ENCODE measurements at regions not wholly inside any gene's neighbourhood (a gene's known extent, or its start where the extent isn't known, plus 50 kb on each side); places are given as distances from the start of the nearest gene placed in this dataset.

- H3K4me3 Mint-ChIP-seq, result no peak overlapping the region
- H3K27me3 Mint-ChIP-seq (ENCODE audit: low read depth), result no peaks in the 10 kb centered on the region
- TF ChIP-seq CTCF (conservative IDR thresholded peaks at IDR 0.05), result no peak
- DNase-seq (ENCODE audit: low read depth, low spot score), result no peak
- H3K9me3 Mint-ChIP-seq, result peaks cover 15% of the 10 kb centered on the region
- H3K36me3 Mint-ChIP-seq (ENCODE audit: low read depth), result peaks cover 14% of the 10 kb centered on the region
- H3K27ac Mint-ChIP-seq (ENCODE audit: unreplicated experiment), result no peak overlapping the region
- no peaks in the 10 kb centered on the region for H3K4me1 Mint-ChIP-seq
Measured at GRCh38 chr1:82728206-82728605, 927.5 kb downstream of the ADGRL2 start.

DNA sequence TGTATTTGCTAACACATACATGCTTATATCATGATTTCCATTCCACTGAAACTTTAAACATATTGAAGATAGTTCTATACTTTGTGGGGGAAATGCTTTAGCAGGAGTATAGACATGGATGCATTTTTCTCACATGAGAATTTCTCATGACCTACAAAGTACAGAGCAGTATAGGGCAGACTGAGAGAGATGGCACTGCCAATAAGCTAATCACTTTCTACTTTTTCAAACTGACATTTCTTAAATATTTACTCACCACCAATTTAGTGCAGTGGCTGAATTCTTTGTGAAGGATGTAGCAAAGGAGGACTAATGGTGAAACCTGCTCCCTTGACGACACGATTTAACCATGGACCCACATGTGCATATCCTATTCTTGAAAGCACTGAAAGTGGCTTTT lies 923.5 kb downstream of the ADGRL2 start:
- Mint-ChIP-seq H3K36me3 (ENCODE audit: low read depth) (peaks cover 2% of the 10 kb centered on the region), H3K27me3 (ENCODE audit: low read depth) (no peaks in the 10 kb centered on the region), H3K27ac (ENCODE audit: unreplicated experiment) (no peak overlapping the region), H3K9me3 (peaks cover 12% of the 10 kb centered on the region), H3K4me3 (no peak overlapping the region), H3K4me1 (no peaks in the 10 kb centered on the region)
- DNase-seq (ENCODE audit: low read depth, low spot score), result no peak
- no peak for TF ChIP-seq CTCF (conservative IDR thresholded peaks at IDR 0.05)

- H3K4me3 Mint-ChIP-seq, result no peak overlapping the region
- no peak for DNase-seq (ENCODE audit: low read depth, low spot score)
- peaks cover 12% of the 10 kb centered on the region for H3K9me3 Mint-ChIP-seq
- peaks cover 2% of the 10 kb centered on the region for H3K36me3 Mint-ChIP-seq (ENCODE audit: low read depth)
- no peaks in the 10 kb centered on the region for H3K27me3 Mint-ChIP-seq (ENCODE audit: low read depth)
- TF ChIP-seq CTCF (conservative IDR thresholded peaks at IDR 0.05), result no peak
- no peaks in the 10 kb centered on the region for H3K4me1 Mint-ChIP-seq
- H3K27ac Mint-ChIP-seq (ENCODE audit: unreplicated experiment), result no peak overlapping the region
Measured at GRCh38 chr1:82722608-82723007, 921.9 kb downstream of the ADGRL2 start.

DNA sequence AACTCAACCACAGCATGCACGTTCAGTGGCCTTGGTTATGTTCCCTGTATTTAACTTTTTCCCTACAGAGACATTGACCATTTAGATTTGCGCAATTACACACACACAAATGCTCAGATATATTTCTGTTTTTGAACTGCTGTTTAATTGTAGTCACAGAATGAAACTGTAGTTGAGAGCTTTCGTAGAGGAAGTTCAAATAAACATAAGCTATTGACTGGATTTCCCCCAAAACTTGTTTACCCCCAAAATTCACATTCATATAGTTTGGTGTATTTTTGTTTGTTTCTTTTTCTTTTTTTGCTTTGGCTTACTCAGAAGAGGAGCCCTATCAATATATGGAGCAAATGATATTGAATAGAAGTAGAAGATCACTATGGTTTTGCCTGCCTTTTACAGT lies 921.0 kb downstream of the ADGRL2 start:
- no peak for TF ChIP-seq CTCF (conservative IDR thresholded peaks at IDR 0.05)
- no peak for DNase-seq (ENCODE audit: low read depth, low spot score)
- Mint-ChIP-seq H3K4me1 (no peaks in the 10 kb centered on the region), H3K27ac (ENCODE audit: unreplicated experiment) (no peak overlapping the region), H3K9me3 (peaks cover 12% of the 10 kb centered on the region), H3K27me3 (ENCODE audit: low read depth) (no peaks in the 10 kb centered on the region), H3K36me3 (ENCODE audit: low read depth) (peaks cover 2% of the 10 kb centered on the region), H3K4me3 (no peak overlapping the region)

DNA sequence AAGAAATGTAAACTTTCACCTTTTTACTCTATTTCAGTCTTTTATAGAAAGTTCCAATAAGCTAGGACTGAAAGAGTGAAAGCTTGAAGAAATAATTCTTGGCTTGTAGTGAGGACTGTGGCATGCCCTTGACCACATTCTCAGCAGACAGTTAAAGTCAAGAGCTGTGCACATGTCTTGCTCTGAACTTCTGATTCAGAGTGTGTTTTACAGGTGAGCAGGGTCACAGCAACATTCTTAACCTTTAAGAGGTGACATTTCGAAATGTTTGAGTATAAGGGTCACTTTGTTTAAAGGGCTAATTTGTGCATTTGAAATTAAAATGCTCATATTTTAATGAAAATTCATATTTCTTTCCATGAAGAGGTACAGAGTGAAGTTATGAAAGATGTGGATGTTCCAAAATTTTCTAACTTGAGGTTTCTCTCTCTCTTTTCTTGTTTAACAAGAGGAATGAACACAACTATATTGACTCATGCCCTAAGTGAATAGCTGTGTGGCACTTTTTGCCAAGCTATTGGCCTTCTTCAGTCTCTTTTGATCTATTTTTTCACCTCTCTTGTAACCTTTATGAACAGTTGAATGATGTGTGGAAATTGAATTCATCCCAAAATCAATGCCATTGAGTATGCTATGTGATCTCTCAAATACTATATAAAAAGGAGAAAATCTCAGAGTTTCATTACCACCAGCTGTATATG lies 918.1 kb downstream of the ADGRL2 start:
- no peak for TF ChIP-seq CTCF (conservative IDR thresholded peaks at IDR 0.05)
- DNase-seq (ENCODE audit: low read depth, low spot score), result no peak

More for the DNA sequence above, 918.1 kb downstream of the ADGRL2 start:
- Mint-ChIP-seq H3K27me3 (ENCODE audit: low read depth) (no peaks in the 10 kb centered on the region), H3K9me3 (peaks cover 17% of the 10 kb centered on the region), H3K36me3 (ENCODE audit: low read depth) (peaks cover 2% of the 10 kb centered on the region), H3K4me1 (no peaks in the 10 kb centered on the region), H3K27ac (ENCODE audit: unreplicated experiment) (no peak overlapping the region), H3K4me3 (no peak overlapping the region)
